ENCODE measurements at regions not wholly inside any gene's neighbourhood (a gene's known extent, or its start where the extent isn't known, plus 50 kb on each side); places are given as distances from the start of the nearest gene placed in this dataset.

DNA sequence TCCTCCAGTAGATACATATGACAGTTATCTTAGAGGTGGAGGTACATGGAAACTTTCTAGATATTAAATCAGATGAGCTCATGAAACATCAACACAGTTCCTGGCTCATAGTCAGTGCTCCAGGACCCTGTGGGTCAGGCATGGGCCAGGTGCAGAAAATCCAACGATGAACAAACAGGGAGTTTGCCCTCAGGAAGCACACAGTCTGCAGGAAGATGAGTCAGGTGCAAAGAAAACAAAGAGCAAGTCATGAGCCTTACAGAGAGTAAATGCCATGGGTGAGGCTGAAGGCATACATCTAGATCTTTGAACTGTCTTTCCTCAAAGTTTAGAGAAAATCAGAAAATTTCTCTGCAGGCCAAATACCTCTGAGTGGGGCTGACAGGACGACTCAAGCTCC, 184.2 kb upstream of the TPM1 start:
- no peak overlapping the region for H3K27ac ChIP-seq

DNA sequence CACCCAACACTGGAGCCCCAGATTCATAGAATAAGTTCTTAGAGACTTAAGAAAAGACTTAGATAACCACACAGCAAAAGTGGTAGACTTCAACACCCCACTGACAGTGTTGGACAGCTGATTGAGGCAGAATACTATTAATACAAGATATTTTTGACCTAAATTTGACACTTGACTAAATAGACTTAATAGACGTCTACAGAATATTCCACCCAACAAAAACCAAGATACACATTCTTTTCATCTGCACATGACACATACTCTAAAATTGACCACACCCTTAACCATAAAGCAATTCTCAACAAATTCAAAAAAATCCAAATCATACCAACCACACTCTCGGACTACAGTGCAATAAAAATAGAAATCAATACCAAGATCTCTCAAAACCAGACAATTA, 179.8 kb upstream of the TPM1 start:
- no peaks in the 10 kb centered on the region for H3K9me3 ChIP-seq
- H3K4me1 ChIP-seq = no peaks in the 10 kb centered on the region
- H3K27ac ChIP-seq = no peak overlapping the region
- no peaks in the 10 kb centered on the region for H3K36me3 ChIP-seq
- H3K4me3 ChIP-seq = no peak overlapping the region
- TF ChIP-seq, protein P1, sequence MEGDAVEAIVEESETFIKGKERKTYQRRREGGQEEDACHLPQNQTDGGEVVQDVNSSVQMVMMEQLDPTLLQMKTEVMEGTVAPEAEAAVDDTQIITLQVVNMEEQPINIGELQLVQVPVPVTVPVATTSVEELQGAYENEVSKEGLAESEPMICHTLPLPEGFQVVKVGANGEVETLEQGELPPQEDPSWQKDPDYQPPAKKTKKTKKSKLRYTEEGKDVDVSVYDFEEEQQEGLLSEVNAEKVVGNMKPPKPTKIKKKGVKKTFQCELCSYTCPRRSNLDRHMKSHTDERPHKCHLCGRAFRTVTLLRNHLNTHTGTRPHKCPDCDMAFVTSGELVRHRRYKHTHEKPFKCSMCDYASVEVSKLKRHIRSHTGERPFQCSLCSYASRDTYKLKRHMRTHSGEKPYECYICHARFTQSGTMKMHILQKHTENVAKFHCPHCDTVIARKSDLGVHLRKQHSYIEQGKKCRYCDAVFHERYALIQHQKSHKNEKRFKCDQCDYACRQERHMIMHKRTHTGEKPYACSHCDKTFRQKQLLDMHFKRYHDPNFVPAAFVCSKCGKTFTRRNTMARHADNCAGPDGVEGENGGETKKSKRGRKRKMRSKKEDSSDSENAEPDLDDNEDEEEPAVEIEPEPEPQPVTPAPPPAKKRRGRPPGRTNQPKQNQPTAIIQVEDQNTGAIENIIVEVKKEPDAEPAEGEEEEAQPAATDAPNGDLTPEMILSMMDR (IDR thresholded peaks at IDR 0.05) = no peak
- DNase-seq (ENCODE audit: low spot score) = no peak
- no peaks in the 10 kb centered on the region for H3K27me3 ChIP-seq

More for the DNA sequence above, 184.2 kb upstream of the TPM1 start:
- TF ChIP-seq, protein P1 (IDR thresholded peaks at IDR 0.05) = no peak
- Histone ChIP-seq H3K9me3 (no peaks in the 10 kb centered on the region), H3K4me3 (no peak overlapping the region), H3K4me1 (no peaks in the 10 kb centered on the region), H3K27me3 (no peaks in the 10 kb centered on the region), H3K36me3 (no peaks in the 10 kb centered on the region)
- DNase-seq (ENCODE audit: low spot score) = no peak

DNA sequence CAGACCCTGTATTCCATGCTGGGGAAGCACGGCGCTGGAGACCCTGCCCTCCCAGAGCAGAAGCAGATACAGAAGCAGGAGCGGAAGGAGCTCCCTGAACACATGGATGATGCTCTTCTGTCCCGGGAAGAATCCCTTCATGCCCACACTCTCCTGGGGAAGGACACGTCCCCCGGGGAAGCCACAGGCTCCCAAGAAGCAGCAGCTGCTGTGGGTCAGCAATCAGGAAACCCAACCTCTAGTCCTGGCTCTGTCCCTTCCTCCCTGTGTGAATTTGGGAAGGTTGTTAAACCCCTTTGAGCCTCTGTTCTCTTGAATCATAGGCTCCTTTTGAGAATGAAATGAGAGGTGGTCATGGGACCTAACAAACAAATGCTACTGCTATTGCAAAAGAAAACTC, 176.2 kb upstream of the TPM1 start:
- DNase-seq (ENCODE audit: low spot score) = no peak
- Histone ChIP-seq H3K4me1 (no peaks in the 10 kb centered on the region), H3K36me3 (no peaks in the 10 kb centered on the region), H3K27me3 (no peaks in the 10 kb centered on the region), H3K9me3 (no peaks in the 10 kb centered on the region), H3K27ac (no peak overlapping the region), H3K4me3 (no peak overlapping the region)
- TF ChIP-seq, protein P1 (IDR thresholded peaks at IDR 0.05) = no peak

DNA sequence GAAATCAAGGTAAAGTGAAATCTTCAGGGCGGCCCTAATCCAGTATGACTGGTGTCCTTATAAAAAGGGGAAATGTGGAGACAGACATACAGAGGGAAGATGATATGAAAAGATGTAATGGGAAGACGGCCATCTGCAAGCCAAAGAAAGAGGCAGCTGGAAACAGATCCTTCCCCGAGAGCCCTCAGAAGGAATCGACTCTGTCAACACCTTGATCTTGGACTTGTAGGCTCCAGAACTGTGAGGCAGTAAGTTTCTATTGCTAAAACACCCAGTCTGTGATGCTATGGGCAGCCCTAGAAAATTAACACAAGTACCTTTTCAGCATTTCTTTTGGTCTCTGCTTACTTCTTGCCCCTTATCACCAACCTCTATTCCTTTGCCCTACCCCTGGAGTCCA, 174.7 kb upstream of the TPM1 start:
- Histone ChIP-seq H3K36me3 (no peaks in the 10 kb centered on the region), H3K4me1 (no peaks in the 10 kb centered on the region), H3K27me3 (no peaks in the 10 kb centered on the region), H3K9me3 (no peaks in the 10 kb centered on the region), H3K27ac (no peak overlapping the region), H3K4me3 (no peak overlapping the region)
- DNase-seq (ENCODE audit: low spot score) = no peak
- TF ChIP-seq, protein P1 (IDR thresholded peaks at IDR 0.05) = no peak

DNA sequence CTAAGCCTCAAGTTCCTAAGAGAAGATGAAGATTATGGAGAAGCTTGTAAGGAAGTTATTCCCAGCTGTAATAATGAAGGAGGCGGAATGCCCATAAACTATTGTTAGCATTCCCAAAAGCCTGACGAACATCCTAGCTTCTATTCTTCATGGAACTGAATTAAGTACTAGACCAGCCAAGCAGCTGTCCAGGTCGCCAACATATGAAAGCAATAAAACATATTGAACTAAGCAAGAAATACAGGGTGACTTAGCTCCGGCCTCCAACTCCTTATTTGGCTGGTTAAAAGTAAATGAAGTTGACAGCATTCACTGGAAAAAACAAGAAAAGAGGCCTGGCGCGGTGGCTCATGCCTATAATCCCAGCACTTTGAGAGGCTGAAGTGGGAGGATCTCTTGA, 174.0 kb upstream of the TPM1 start:
- Histone ChIP-seq H3K36me3 (no peaks in the 10 kb centered on the region), H3K27ac (no peak overlapping the region), H3K27me3 (no peaks in the 10 kb centered on the region), H3K9me3 (no peaks in the 10 kb centered on the region), H3K4me1 (no peaks in the 10 kb centered on the region), H3K4me3 (no peak overlapping the region)
- TF ChIP-seq, protein P1 (IDR thresholded peaks at IDR 0.05) = no peak
- DNase-seq (ENCODE audit: low spot score) = no peak

DNA sequence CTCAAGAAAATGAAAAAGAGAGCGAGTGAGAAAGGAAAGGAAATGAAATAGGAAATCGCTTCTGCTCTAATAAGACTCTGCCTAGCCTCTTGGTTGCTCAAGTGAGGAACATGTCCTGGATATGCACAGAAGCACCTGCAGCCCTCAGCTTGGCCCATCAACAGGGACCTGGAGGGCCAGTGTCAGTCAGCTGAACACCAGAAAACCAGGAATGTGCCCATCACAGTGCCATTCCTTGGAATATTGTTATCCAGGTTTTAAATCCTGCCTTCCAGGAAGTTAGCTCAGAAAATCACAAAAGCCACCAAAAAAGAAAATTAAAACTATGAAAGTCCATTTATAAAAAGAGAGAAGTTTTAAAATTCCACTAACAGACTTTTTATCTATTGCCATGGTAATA, 173.4 kb upstream of the TPM1 start:
- H3K27ac ChIP-seq = no peak overlapping the region
- DNase-seq (ENCODE audit: low spot score) = no peak
- H3K36me3 ChIP-seq = no peaks in the 10 kb centered on the region
- no peaks in the 10 kb centered on the region for H3K27me3 ChIP-seq
- no peak overlapping the region for H3K4me3 ChIP-seq
- TF ChIP-seq, protein P1 (IDR thresholded peaks at IDR 0.05) = no peak
- H3K4me1 ChIP-seq = no peaks in the 10 kb centered on the region
- no peaks in the 10 kb centered on the region for H3K9me3 ChIP-seq

Data from right atrium auricular region (tissue), 2 donors.